Left renal cortex interstitium (tissue), 4 donors: ENCODE measurements at regions not wholly inside any gene's neighbourhood (a gene's known extent, or its start where the extent isn't known, plus 50 kb on each side); places are given as distances from the start of the nearest gene placed in this dataset.
A peak's percentile ranks its signal among the peaks of the same experiment; 100 is the strongest.
"Not testable (repeated sequence)": the region's sequence is repeated elsewhere in the genome, so short reads cannot be mapped to it uniquely, and the experiment has no call there.

Source experiments
- DNase-seq, 4 donors: peaks; one replicate each; pipeline ENCODE4 v3.0.0-alpha.2; 2013; ENCODE audit warnings: low read depth in 4 of 4, low spot score in 2 of 4, missing footprints in 1 of 4

DNA sequence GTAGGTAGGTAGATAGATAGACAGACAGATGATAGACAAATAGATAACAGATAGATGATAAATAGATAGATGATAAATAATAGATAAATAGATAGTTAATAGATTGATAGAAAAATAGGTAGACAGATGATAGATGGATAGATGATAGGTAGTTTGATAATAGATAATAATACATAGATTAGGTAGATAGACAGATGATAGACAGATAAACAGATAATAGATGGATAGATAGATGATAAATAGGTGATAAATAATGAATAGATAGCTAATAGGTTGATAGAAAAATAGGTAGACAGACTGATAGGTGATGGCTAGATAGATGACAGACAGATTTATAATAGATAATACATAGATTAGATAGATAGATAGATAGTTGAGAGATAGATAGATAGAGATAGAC is 350.5 kb upstream of the DPP6 start:
- DNase-seq, result no peak

GRCh38 chr7:153723892-153724291 is 328.3 kb upstream of the DPP6 start:
- not testable (repeated sequence) for DNase-seq

DNA sequence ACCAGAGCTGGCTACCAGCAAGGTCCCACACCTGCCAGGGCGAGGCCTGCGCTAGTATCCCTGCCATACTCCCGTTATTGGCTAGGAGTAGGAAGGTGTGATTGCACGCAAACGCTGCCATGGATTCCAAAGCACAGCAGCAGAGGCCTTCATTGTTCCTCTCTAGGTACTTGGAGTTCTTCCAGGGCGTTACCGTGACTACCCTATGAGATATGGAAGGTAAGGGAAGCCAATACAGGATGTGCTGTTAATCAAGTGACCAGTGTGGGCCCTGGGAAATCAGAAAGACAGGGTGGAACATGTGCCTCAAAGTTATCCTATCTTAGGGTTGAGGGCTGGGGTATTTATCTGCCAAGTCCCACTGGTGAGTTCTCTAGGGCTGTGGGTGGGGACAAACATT is 320.7 kb upstream of the DPP6 start:
- not testable (repeated sequence) for DNase-seq

DNA sequence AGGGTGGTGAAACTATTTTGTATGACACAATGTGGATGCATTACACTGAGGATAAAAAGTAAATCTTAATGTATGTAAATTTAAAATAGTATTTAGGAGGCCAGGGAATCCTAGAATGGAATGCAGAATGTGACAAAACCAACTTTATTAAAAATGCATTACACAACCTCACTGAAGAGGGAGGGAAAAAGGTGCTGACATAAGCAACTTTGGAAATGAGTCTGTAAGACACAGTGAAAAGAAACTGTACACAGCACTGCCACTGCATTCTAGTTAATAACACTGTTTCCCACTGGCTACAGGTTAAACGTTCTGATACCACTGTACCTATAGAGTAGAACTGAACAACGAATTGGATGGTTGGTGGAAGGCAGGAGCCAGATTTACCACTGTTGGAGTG is 308.8 kb upstream of the DPP6 start:
- DNase-seq, result not testable (repeated sequence)

DNA sequence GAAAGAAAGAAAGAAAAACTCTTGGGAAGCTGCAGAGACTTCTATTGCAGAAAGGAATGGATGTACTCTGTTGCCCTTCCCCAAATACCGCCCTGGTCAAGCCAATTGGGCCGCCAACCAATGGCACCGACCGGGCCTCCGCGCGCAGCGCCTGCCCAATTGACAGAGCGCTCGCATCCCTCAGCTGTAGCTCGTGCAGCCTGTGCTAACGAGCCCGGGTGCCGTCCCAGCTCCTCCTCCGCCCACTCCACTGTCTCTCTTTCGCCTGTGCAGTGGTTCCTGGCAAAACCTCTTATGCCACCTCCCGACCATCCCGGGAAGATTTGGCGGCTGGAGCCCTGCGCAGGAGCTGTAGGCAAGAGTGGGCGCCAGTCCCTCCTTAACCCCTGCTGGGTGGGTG is 304.2 kb upstream of the DPP6 start:
- DNase-seq, result peak in 1 of 4 donors; percentile 15

- peak in 1 of 4 donors; percentile 2 for DNase-seq
These were observed 303.3 kb upstream of the DPP6 start for GRCh38 chr7:153748885-153749284.

GRCh38 chr7:153765869-153766268 is 286.3 kb upstream of the DPP6 start:
- DNase-seq, result not testable (repeated sequence)

- peak in 1 of 4 donors; percentile 31 for DNase-seq
These were observed 285.3 kb upstream of the DPP6 start for GRCh38 chr7:153766926-153767325.

- no peak for DNase-seq
These were observed 279.2 kb upstream of the DPP6 start for GRCh38 chr7:153772966-153773365.

GRCh38 chr7:153776940-153777339 is 275.3 kb upstream of the DPP6 start:
- DNase-seq, result not testable (repeated sequence)

- DNase-seq, result not testable (repeated sequence)
These were observed 254.8 kb upstream of the DPP6 start for GRCh38 chr7:153797363-153797762.

- no peak for DNase-seq
These were observed 244.1 kb upstream of the DPP6 start for GRCh38 chr7:153808117-153808516.

- DNase-seq, result no peak
These were observed 222.7 kb upstream of the DPP6 start for GRCh38 chr7:153829525-153829924.

- DNase-seq, result no peak
These were observed 220.0 kb upstream of the DPP6 start for GRCh38 chr7:153832160-153832559.

- DNase-seq, result no peak
These were observed 217.1 kb upstream of the DPP6 start for GRCh38 chr7:153835103-153835502.

DNA sequence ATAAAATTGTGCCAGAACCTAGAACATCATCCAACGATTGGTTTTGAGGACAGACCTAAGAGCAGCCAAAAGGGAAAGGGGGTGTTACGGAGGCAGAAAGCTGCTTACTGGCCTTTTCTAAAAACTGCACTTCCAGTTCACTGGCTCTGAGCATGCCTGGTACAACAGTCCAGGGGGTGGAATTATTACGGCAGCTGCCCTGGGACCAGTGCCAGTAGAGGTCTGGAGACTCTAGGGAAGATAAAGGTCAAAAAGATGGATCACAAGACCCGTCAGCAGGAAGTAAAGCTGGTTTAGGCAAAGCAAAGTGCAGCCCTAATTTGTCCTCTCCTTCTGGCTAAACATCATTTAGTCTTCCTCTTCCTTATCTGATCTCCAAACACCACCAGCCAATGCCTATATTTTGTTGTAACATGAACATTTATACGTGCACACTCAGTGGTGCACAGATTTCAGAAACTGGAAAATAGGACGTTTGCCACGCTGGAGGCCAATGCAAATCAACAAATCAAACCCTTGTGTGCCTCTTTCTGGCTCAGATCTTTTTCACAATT is 216.4 kb upstream of the DPP6 start:
- no peak for DNase-seq

DNA sequence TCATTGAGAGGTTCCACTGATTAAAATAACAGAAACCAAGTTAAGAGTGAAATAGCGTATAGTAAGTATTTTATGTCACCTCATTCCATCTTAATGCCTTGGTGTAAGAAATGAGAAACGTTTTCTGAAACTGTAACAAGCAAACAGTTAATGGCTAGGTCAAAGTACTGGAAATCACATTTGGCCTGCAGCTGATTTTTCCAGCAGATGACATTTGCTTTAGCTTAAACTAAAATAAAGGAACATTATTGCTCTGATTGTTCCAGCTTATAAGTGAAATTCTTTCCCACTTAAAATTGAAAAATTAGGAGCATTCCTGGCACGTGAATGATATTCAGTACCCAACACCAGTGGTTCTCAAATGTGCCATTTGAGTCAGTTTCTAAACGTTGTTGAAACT is 213.6 kb upstream of the DPP6 start:
- DNase-seq, result no peak

- no peak for DNase-seq
These were observed 211.3 kb upstream of the DPP6 start for GRCh38 chr7:153840861-153841260.

DNA sequence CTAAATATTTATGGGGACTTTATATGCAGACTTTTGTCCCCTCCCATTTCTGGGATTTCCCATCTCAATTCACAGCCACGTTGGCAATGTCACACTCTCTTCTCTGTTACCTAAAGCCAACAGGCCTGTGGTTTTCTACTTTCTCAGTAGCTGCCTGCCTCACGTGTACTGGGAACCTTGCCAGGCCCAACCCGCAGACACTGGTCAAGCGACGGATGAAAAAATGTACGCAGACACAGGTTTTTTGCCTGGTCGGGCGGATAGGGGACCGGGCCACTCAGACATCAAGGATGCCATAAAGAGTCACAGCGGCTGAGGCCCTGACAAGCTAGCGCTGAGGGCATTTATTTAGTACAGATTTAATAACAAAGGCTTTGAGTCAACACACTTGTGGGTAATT is 204.4 kb upstream of the DPP6 start:
- DNase-seq, result no peak

DNA sequence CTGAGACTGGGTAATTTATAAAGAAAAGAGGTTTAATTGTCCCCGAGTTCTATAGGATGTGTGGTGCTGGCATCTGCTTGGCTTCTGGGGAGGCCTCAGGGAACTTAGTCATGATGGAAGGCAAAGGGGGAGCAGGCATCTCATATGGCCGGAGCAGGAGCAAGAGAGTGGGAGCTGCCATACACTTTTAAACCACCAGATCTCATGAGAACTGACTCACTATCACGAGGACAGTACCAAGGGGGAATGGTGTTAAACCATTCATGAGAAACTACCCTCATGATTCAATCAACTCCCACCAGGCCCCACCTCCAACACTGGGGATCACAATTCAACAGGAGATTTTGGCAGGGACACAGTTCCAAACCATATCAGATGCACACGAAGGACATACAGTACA is 199.9 kb upstream of the DPP6 start:
- DNase-seq, result no peak

GRCh38 chr7:153858355-153858754 is 193.8 kb upstream of the DPP6 start:
- peak in 1 of 4 donors; percentile 9 for DNase-seq

- DNase-seq, result no peak
These were observed 193.0 kb upstream of the DPP6 start for GRCh38 chr7:153859239-153859638.
